IPS DF 4.7 (cell line): ENCODE measurements at regions not wholly inside any gene's neighbourhood (a gene's known extent, or its start where the extent isn't known, plus 50 kb on each side); places are given as distances from the start of the nearest gene placed in this dataset.

ENCODE experiments used
- DNase-seq: peaks from one replicate; pipeline ENCODE4 v3.0.0-alpha.2; 2013; ENCODE audit warnings: low spot score; ENCODE audit errors: extremely low read depth

- DNase-seq = no peak
Observed at GRCh38 chr12:124458992-124459851, 108.2 kb downstream of the NCOR2 start.

- DNase-seq = no peak
Observed at GRCh38 chr12:124458220-124458991, 109.0 kb downstream of the NCOR2 start.

DNA sequence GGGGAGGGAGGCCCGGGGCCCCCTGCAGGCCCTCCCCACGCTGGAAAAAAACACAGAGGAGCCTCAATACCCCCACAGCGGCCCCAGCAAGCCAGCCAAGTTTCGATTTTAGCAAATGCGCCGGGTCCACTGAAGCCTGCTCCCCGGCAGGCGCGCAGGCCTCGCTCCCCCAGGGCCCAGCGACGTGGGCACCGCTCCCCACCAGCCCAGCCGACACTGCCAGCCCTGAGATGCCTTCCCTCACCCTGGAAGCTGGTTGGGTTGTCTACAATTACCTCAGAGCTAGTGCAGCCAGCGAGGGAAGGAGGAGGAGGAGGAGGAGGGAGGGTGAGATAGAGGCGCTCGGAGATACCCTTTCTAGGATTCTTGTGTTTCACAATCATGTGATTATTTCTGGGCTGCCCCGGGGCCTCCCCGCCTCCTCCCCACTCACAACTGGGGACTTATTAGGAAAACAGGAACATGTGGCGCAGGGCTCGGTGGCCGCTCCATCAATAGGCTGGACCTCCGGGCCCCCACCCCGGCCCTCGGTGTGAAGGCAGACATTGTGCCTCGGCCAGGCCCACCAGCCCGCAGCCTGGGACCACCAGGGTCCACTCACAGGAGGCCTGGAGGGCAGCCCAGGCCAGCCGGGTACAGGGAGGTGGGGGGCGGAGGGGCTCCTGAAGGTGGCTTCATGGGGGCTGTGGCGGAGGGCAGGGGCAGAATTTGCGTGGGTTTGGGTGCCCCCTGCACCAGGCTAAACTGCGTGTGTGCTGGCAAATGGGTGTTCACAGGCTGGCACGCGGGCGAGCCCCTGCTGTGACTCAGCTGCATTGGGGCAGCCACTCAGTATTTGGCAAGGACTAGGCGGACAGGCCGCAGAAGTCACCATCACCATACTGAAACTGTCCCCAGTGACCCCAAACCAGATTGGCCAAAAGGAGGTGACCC is 109.9 kb downstream of the NCOR2 start:
- no peak for DNase-seq

GRCh38 chr12:124456652-124457152 is 110.7 kb downstream of the NCOR2 start:
- no peak for DNase-seq

DNA sequence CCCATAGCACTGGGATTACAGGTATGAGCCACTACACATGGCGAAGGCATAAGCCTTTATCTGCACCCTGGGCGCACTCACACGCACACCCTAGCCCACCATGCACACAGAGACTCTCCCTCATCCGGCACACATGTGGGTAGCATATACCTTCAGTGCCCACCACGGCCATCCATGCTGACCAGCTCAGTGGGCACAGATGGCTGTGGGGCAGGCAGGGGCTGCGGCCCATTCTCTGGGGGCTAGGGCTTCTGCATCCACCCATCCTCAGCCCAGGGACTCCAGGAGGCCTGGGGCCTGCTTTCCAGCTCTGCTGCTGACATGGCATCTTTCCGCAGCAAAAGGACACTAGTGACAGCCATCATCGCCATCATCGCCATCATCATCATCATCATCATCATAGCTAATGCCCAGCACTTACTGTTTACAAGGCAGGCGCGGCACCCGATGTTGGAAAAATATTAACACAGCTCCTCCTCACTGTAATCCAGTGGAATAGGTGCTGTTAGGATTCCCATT is 111.2 kb downstream of the NCOR2 start:
- DNase-seq = no peak

GRCh38 chr12:124455336-124455735 is 112.1 kb downstream of the NCOR2 start:
- no peak for DNase-seq

GRCh38 chr12:124454735-124455134 is 112.7 kb downstream of the NCOR2 start:
- no peak for DNase-seq

DNA sequence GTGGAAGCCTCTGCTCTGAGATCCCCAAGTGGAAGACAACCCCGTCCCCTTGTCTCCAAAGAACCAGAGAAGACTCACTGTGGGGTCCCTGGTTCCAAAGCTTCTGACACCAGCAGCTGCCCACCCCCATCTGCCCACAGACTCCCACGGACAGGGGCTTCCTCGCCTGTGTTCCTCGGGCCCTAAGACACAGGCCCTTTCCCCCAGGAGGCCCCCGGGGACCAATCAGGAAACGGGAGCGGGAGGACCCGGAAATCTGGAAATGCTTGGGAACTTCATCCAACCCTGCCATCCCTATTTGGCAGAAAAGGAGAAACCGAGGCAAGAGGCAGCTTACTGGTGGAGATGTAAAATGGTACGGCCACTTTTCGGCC is 113.1 kb downstream of the NCOR2 start:
- DNase-seq = no peak

- no peak for DNase-seq
Observed at GRCh38 chr12:124453419-124454351, 113.7 kb downstream of the NCOR2 start.

DNA sequence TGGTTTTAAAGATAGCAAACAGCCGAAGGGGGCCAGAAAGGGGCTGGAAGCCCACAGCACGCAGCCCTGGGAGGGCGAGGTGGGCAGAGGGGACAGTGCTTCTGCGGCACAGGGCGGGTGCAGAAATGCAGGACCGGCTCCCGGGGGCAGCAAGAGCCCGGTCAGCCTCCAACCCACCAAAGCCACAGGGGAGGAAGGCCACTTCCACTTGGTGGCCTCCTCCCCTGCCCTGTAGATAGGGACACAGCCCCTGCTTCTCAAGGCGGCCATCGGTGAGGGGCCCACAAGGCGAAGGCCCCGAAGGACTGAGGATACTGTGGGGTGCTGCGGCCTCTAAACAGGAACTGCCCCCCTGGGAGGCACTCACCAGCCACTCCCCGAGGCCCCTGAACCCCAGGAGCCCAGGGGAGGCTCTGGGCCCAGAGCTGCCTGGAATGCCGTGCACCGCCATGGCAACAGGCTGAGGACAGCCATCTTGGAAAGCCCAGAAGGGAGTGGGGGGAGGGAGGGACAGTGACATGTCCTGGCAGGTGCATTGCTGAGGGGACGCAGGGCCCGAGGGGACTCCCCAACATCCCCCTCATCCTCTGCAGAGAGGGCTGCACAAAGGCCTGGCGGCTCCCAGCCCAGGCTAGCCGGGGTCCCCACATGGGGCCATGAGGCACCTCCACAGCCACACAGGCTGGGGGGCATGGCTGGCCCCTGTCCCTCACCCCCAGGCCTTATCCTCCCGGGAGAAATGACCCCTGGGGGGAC is 114.7 kb downstream of the NCOR2 start:
- DNase-seq = no peak

GRCh38 chr12:124451637-124452243 is 115.7 kb downstream of the NCOR2 start:
- no peak for DNase-seq

DNA sequence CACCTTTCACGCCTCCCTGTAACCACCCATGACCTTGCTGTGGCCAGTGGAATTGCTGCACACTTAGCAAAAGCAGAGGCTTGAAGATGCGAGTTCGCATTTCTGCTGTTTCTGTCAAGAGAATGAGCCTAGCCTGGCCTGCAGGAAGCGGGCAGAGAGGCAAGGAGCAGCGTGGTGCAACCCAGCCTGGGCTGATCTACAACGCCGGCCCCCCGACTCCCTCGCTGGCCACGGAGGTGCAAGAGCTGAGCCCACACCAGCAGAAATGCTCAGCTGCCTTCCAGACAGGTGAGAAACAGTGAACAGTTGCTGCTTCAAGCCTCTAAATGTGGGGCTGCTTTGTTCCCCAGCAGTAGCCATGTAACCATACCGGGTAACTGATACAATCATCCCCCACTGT is 116.4 kb downstream of the NCOR2 start:
- DNase-seq = no peak

GRCh38 chr12:124450376-124450750 is 117.0 kb downstream of the NCOR2 start:
- no peak for DNase-seq

DNA sequence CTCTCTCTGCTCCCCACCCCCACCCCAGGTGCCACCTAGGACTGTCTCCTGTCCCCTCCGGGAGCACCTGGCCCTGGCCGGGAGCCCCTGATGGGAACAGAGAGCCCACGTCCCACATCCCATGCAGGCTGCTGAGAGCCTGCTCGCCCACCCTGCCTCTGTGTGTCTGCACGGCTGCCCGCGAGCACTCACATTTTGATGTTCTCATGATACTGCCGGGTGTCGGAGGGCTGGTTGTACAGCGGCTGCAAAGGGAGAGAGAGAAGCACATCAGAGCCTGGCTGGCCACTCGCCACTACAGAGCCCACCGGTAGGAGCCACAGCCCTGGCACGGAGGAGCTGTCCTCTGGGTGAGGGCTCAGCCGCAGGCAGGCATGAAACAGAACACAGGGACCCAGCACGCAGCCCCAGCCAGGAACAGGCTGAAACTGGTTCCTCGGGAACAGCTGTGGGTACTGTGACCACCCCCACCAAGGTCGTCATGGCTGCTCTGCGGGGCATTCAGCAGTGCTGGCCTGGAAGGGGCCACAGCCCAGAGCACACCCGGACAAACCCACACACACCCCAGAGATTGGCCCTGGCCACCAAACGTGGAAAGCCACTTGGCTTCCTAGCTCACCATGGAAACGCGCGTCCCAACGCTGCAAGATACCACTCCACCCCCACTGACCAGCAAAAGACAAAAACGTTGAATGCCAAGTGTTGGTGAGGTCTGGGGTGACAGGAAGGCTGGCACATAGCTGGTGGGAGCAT is 117.6 kb downstream of the NCOR2 start:
- no peak for DNase-seq

DNA sequence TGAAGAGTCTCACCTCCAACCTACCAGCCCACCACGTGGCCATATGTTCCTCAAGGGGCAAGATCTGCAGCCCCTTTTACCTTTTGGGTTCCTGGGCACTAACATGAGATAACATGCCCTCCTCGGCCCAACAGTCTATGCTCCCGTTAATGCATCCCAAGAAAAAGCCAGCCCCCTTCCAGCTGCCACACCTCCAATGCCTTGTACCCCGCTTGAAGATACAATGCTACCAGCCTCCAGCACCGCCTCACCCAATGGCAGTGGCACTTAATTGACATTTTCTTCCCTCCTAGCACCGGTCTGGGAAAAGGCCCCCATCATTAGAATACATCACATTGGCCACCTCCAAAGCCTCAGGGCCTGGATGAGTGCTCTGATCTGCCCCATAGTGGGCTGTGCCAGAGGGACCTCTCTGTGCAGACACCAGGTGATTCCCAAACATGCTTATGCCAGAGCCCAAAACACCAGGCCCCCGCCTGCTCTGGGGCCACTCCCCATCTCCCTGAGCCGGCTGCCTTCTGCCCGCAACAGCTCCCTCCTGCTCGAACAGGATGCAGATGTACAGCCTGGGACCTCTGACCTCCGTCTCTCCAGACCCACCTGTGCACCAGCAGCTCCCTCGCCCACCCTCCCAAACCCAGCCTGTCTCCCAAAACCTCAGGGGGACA is 118.3 kb downstream of the NCOR2 start:
- DNase-seq = no peak

DNA sequence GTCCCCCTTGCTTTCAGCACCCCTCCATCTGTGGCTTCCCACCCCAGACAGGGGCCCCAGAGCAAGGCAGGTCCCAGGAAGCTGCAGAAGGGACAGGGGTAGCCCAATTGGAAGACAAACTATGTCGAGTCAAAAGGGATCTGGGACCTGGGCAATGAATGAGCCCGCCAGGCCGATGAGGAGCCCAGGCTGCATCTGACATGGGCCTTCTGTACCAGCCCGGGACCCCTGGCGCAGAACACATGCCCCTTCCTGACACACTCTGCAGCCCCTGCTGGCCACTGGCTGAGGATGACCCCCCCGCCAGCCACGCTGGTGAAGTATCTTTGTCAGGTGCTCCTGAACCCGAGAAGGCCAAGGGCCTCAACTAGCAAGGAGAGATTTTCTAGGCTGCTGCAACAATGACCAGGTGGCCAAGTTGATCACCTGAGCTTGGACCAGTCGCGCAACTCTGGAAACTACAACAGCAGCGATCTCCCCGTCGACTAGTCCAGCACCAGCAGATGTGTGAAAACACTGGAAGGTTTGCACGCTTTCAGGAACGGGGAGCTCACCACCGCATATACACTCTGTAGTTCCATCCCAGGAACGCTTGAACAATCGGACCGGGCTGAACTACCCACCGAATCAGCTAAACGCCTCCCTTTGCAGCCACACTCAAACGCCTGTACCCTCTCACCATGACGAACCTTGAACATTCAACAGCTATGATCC is 119.0 kb downstream of the NCOR2 start:
- no peak for DNase-seq

GRCh38 chr12:124446364-124446763 is 121.0 kb downstream of the NCOR2 start:
- DNase-seq = no peak
